HG03457 (cell line): ENCODE measurements at regions not wholly inside any gene's neighbourhood (a gene's known extent, or its start where the extent isn't known, plus 50 kb on each side); places are given as distances from the start of the nearest gene placed in this dataset.
"Not testable (repeated sequence)": the region's sequence is repeated elsewhere in the genome, so short reads cannot be mapped to it uniquely, and the experiment has no call there.

Experiments used
- ATAC-seq: cut with Tn5 transposase; IDR thresholded peaks from one replicate; pipeline ENCODE4 v1.9.1; 2021; ENCODE audit warnings: moderate number of reproducible peaks; ENCODE audit not compliant: unreplicated experiment

DNA sequence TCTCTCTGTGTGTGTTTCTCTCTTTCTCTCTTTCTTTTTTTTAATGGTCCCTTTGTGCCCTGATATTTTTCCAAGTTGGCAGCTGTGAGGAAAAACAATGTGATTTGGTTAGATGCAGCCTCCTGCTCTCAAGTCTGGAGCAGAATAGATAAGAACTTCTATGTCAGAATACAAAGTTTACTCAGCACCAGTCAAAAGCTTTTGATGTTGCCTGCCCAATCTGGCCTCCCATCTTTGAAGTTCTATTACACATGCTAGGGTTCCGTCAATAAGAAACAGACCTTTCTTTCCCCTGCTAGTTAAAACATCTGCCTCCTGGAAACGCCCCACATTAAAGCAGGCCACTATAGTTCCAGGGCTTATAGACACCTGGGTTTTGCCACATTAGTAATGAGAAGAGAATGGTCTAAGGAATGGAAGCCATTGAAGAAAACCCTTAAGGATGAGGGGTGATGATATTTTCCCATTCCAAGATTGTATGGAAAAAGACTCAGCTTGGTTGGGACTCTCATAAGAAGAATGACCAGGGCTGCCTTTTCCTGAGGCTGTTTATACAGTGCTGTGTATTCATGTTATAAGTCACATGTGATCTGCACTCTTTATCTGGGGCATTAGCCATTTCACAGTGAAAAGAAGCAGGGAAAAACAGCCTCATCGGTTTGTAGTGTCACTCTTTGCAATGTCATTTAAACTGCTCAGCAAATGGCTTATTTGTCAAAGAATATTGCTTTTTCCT, 414.7 kb upstream of the PROX1 start:
- no peak for ATAC-seq

DNA sequence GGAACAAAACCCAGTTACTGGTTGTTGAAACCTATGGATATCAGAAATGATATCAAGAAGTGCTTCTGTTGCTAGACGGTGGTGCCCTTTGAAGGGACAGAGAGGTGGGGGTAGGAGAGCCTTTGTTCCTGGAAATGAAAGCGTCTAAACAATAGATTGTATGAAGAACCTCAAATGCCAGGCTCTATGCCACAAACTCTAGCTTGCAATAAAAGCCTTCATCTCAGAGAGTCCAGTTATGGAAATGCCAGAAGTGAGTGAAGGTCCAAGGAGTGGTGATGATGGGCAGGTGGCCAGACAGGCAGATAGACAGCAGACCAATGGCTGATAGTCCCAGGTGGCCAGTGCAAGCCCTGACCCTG, 414.1 kb upstream of the PROX1 start:
- no peak for ATAC-seq

GRCh38 chr1:213582976-213583567, 404.7 kb upstream of the PROX1 start:
- no peak for ATAC-seq

- ATAC-seq = no peak
Measured at GRCh38 chr1:213584272-213584671, 403.5 kb upstream of the PROX1 start.

DNA sequence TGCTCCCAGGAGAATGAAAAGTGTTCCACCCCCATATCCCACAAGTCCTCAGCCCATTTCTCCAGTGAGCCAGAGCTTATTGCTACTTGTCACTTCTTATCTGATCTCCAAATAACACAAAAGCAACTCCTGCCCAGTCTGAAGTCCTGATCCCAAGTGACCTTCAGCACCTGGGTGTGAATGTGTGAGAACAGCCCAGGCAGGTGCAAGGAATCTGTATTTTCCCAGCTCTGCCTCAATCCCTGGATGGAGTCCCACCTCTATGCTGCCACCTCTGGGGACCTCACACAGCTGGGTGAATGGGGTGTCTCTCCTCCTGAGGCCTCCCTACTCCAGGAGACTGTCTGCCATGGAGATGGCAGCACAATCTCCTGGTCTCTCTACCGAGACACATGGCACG, 402.4 kb upstream of the PROX1 start:
- no peak for ATAC-seq

DNA sequence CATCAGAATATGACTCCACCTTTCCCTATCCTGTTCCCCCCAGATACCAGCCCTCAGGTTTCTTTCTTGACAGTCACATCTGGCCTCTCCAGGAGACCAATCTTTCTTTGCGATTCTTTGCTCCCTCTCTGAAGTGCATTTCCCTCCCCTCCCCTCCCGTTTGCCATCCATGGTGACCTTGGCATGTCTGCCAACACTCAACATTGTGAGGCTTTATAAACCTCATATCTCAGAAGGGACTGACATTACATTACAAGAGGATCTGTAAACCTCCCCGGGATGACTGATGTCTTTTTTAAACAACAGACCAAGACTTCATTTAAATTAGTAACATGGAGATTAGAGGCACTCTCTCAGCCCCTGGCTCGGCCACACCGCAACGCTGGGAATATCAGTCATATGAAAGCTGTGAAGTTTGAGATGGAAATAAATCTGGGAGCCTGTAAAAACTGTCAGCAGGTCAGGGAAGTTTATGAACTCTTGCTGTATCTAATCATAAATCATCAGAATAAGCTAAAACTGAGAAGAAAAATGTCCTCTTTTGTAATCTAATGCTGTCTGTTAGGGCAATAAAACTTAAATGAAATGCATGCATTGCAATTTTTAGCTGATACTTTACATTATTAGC, 401.7 kb upstream of the PROX1 start:
- no peak for ATAC-seq

- ATAC-seq = no peak
Measured at GRCh38 chr1:213586587-213586972, 401.2 kb upstream of the PROX1 start.

GRCh38 chr1:213596729-213597128, 391.0 kb upstream of the PROX1 start:
- no peak for ATAC-seq

DNA sequence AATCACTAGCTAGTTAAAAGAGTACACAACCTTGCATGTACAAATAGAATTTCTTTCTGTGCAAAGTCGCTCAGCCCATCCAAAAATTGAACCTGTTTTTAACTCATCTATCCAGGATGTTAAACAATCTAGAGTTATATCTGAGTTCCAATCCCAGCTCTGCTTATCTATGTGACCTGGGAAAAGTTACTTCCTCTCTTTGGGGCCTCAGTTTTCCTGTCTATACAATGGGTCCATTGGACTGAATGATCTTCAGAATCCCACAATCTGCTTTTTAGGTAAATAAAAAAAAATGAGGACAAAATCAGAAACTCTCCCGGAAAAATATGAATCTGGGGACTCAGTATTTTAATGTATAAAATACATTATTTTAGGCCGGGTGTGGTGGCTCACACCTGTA, 389.5 kb upstream of the PROX1 start:
- ATAC-seq = no peak

DNA sequence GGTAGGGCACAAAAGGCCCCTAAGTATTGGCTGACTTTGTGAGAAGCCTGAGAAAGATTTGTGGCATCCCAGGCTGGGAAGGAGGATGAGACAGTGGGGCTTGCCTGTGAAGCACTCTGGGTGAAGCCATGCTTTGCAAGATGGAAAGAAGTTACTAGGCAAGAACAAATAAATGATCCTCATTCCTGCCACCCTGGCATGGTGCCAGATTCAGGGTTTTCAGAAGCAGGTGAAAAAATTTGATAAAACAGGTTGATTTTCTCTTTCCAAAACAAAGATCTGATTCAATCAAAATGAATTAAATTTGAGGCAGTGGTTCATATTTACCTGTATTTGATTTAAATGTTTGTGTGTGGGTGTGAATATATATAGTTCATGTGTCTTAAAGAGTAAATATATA, 386.9 kb upstream of the PROX1 start:
- no peak for ATAC-seq

- ATAC-seq = not testable (repeated sequence)
Measured at GRCh38 chr1:213601705-213602104, 386.1 kb upstream of the PROX1 start.

DNA sequence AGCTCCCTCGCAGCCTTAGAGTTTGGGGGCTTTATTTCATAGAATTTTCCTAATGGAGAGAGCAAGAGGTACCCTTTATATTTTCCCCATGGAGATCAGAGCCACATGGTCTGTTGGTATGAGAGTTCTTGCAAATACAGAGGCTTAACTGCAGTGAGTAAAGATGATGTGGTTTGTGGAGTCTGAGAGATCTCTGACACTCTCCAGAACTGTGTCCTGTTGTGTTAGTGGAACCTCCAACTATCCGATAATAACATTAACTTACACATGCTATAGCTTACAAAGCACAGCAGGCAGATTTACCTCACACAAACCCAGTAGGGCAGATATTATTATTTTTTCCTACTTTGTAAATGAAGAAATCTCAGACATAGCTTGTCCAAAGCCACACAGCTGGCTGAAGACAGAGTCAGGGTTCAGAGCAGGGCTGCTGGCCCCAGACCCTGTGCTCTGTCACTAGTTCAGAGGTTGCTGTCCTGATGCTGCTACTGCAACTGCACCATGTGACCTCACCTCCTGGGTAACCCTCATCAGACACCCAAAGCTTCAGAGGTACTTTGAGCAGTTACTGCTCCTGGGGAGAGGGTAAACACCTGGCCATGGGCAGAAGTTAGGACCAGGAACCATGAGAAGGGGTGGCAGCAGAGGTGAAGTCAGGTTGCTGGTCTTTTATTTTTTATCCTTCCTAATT, 384.8 kb upstream of the PROX1 start:
- no peak for ATAC-seq

- ATAC-seq = no peak
Measured at GRCh38 chr1:213604477-213604876, 383.3 kb upstream of the PROX1 start.

GRCh38 chr1:213605732-213606131, 382.0 kb upstream of the PROX1 start:
- no peak for ATAC-seq

GRCh38 chr1:213606252-213606820, 381.4 kb upstream of the PROX1 start:
- no peak for ATAC-seq

GRCh38 chr1:213613549-213613948, 374.2 kb upstream of the PROX1 start:
- ATAC-seq = no peak

- ATAC-seq = no peak
Measured at GRCh38 chr1:213615226-213615916, 372.4 kb upstream of the PROX1 start.

DNA sequence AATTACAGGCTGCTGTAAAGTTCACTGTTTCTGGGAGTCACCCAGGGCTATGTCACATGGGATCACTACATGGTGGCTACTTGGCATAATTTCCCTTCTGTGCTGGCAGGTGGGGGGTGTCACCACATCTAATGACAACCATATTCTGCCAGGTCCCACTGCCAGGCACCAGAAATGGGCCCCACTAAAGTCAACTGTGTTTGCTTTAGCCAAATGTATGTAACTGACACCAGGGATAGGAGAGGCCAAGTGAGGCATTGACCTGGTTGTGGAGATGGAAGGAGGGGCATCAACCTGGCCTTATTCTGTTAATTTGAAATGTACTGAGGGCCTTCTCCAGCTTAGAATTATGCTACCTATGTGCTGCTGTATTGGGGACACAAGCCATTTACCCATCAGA, 370.6 kb upstream of the PROX1 start:
- no peak for ATAC-seq

DNA sequence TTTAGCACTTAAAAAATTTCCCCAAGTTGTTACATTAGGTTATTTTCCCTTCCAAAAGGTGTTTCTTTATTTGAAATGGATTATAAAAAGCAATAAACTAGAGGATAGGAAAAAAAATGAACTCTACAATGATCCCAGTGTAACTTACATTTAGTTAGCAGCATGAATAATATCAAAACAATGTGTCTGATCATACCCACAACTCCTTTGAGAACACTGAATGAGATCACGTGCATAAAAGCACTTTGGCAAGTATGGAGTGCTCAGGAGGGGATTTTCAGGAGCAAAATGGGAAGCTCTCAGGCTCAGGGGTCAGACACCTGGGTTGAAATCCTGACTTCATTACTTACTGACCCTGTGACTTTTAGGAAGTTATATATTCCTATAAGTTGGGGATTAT, 369.7 kb upstream of the PROX1 start:
- no peak for ATAC-seq

GRCh38 chr1:213619026-213619425, 368.7 kb upstream of the PROX1 start:
- no peak for ATAC-seq

- ATAC-seq = no peak
Measured at GRCh38 chr1:213621077-213621476, 366.7 kb upstream of the PROX1 start.
